GM23338 (cell line): ENCODE measurements at regions not wholly inside any gene's neighbourhood (a gene's known extent, or its start where the extent isn't known, plus 50 kb on each side); places are given as distances from the start of the nearest gene placed in this dataset.

Source experiments
- ATAC-seq: fragments of 200-7000 bp; cut with Tn5 transposase; 3 replicates; pipeline ENCODE4 v1.9.1; 2020
- DNase-seq: peaks from one replicate; pipeline ENCODE4 v3.0.0-alpha.2; 2015; ENCODE audit warnings: low spot score
- H2AFZ ChIP-seq: fragments of 200-600 bp; sonication (generic); 2 replicates; pipeline ENCODE4 v1.8.0; 2016; ENCODE audit warnings: antibody characterized with exemption, mild to moderate bottlenecking, moderate library complexity
- H3F3A ChIP-seq: fragments of 200-600 bp; sonication (generic); replicated peaks from 2 replicates; pipeline ENCODE4 v1.8.0; 2017; ENCODE audit warnings: antibody characterized with exemption, mixed run types, low read depth
- H3K27ac ChIP-seq: fragments of 200-600 bp; sonication (generic); 2 replicates; pipeline ENCODE4 v1.6.1; 2016; ENCODE audit warnings: low read depth
- H3K27me3 ChIP-seq: fragments of 200-600 bp; sonication (generic); 2 replicates; pipeline ENCODE4 v1.8.0; 2016; ENCODE audit warnings: mild to moderate bottlenecking, mixed run types, moderate library complexity; ENCODE audit not compliant: insufficient read depth
- H3K36me3 ChIP-seq: fragments of 200-600 bp; sonication (generic); 2 replicates; pipeline ENCODE4 v1.8.0; 2016; ENCODE audit warnings: mild to moderate bottlenecking; ENCODE audit not compliant: insufficient read depth
- H3K4me1 ChIP-seq: fragments of 200-600 bp; sonication (generic); 2 replicates; pipeline ENCODE4 v1.8.0; 2016; ENCODE audit warnings: mild to moderate bottlenecking, moderate library complexity; ENCODE audit not compliant: insufficient read depth
- H3K4me2 ChIP-seq: fragments of 200-600 bp; sonication (generic); 2 replicates; pipeline ENCODE4 v1.7.1; 2017; ENCODE audit warnings: mixed run types
- H3K4me3 ChIP-seq: fragments of 200-600 bp; sonication (generic); 2 replicates; pipeline ENCODE4 v1.6.1; 2016; ENCODE audit warnings: mixed run types
- H3K79me2 ChIP-seq: fragments of 200-600 bp; sonication (generic); replicated peaks from 2 replicates; pipeline ENCODE4 v1.8.0; 2017; ENCODE audit warnings: mild to moderate bottlenecking; ENCODE audit not compliant: insufficient read depth
- H3K9me2 ChIP-seq: fragments of 200-600 bp; sonication (generic); 2 replicates; pipeline ENCODE4 v1.8.0; 2017; ENCODE audit not compliant: insufficient read depth
- H4K20me1 ChIP-seq: fragments of 200-600 bp; sonication (generic); replicated peaks from 2 replicates; pipeline ENCODE4 v1.8.0; 2017; ENCODE audit warnings: mild to moderate bottlenecking; ENCODE audit not compliant: insufficient read depth
- H3K27ac Mint-ChIP-seq: 2 replicates; pipeline ENCODE4 v1.8.0; 2020; ENCODE audit warnings: inconsistent platforms, mild to moderate bottlenecking, moderate library complexity, mixed read lengths
- H3K27me3 Mint-ChIP-seq: 3 replicates; pipeline ENCODE4 v1.8.0; 2022; ENCODE audit warnings: low read depth, mild to moderate bottlenecking, moderate library complexity, mixed read lengths, inconsistent platforms; ENCODE audit not compliant: insufficient read depth, poor library complexity
- H3K36me3 Mint-ChIP-seq: 3 replicates; pipeline ENCODE4 v1.8.0; 2021; ENCODE audit warnings: low read depth, mild to moderate bottlenecking, inconsistent platforms, moderate library complexity, mixed read lengths
- H3K4me1 Mint-ChIP-seq: 3 replicates; pipeline ENCODE4 v1.8.0; 2020; ENCODE audit warnings: mild to moderate bottlenecking, inconsistent platforms, mixed read lengths
- H3K4me3 Mint-ChIP-seq: 3 replicates; pipeline ENCODE4 v1.8.0; 2021; ENCODE audit warnings: moderate library complexity, mild to moderate bottlenecking, inconsistent platforms, mixed read lengths
- H3K9me3 Mint-ChIP-seq: 3 replicates; pipeline ENCODE4 v1.8.0; 2020; ENCODE audit warnings: moderate library complexity, mild to moderate bottlenecking, inconsistent platforms, mixed read lengths
- EZH2phosphoT487 ChIP-seq: fragments of 200-600 bp; sonication (generic); IDR thresholded peaks from one replicate; pipeline ENCODE4 v1.8.1; 2018; ENCODE audit warnings: antibody characterized with exemption; ENCODE audit not compliant: unreplicated experiment
- STAT1 ChIP-seq: IDR thresholded peaks from one replicate; pipeline ENCODE4 v1.6.1; 2016; ENCODE audit warnings: antibody characterized with exemption; ENCODE audit not compliant: unreplicated experiment
- ZNF114 ChIP-seq: fragments of 250-450 bp; sonication (Bioruptor Pico); IDR thresholded peaks from 2 replicates; pipeline ENCODE4 v1.5.0; 2020; ENCODE audit warnings: mild to moderate bottlenecking, moderate library complexity
- TF ChIP-seq, protein P1 (sequence below): fragments of 250-450 bp; sonication (Bioruptor Pico); IDR thresholded peaks from 2 replicates; pipeline ENCODE4 v1.5.0; 2020; ENCODE audit warnings: mild to moderate bottlenecking, moderate library complexity

DNA sequence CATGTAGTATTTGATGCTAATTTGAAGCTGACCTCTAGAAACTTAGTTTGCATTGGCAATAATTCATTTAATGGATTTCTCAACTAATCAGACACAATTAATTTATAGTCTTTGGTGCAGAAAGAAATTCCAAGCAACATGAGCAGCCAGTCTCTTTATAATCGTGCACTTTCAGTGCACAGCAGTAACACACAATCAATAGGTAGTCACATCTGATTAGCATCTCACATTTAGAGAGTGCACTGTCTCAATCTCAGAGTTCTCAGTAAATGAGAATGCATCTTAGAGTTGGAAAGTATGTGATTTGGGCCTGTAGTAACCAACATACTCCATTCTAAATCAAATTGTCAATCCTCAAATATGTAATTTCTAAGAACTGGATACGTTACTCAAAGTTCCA, 377.6 kb downstream of the POM121L12 start (continued):
- TF ChIP-seq, protein P1, sequence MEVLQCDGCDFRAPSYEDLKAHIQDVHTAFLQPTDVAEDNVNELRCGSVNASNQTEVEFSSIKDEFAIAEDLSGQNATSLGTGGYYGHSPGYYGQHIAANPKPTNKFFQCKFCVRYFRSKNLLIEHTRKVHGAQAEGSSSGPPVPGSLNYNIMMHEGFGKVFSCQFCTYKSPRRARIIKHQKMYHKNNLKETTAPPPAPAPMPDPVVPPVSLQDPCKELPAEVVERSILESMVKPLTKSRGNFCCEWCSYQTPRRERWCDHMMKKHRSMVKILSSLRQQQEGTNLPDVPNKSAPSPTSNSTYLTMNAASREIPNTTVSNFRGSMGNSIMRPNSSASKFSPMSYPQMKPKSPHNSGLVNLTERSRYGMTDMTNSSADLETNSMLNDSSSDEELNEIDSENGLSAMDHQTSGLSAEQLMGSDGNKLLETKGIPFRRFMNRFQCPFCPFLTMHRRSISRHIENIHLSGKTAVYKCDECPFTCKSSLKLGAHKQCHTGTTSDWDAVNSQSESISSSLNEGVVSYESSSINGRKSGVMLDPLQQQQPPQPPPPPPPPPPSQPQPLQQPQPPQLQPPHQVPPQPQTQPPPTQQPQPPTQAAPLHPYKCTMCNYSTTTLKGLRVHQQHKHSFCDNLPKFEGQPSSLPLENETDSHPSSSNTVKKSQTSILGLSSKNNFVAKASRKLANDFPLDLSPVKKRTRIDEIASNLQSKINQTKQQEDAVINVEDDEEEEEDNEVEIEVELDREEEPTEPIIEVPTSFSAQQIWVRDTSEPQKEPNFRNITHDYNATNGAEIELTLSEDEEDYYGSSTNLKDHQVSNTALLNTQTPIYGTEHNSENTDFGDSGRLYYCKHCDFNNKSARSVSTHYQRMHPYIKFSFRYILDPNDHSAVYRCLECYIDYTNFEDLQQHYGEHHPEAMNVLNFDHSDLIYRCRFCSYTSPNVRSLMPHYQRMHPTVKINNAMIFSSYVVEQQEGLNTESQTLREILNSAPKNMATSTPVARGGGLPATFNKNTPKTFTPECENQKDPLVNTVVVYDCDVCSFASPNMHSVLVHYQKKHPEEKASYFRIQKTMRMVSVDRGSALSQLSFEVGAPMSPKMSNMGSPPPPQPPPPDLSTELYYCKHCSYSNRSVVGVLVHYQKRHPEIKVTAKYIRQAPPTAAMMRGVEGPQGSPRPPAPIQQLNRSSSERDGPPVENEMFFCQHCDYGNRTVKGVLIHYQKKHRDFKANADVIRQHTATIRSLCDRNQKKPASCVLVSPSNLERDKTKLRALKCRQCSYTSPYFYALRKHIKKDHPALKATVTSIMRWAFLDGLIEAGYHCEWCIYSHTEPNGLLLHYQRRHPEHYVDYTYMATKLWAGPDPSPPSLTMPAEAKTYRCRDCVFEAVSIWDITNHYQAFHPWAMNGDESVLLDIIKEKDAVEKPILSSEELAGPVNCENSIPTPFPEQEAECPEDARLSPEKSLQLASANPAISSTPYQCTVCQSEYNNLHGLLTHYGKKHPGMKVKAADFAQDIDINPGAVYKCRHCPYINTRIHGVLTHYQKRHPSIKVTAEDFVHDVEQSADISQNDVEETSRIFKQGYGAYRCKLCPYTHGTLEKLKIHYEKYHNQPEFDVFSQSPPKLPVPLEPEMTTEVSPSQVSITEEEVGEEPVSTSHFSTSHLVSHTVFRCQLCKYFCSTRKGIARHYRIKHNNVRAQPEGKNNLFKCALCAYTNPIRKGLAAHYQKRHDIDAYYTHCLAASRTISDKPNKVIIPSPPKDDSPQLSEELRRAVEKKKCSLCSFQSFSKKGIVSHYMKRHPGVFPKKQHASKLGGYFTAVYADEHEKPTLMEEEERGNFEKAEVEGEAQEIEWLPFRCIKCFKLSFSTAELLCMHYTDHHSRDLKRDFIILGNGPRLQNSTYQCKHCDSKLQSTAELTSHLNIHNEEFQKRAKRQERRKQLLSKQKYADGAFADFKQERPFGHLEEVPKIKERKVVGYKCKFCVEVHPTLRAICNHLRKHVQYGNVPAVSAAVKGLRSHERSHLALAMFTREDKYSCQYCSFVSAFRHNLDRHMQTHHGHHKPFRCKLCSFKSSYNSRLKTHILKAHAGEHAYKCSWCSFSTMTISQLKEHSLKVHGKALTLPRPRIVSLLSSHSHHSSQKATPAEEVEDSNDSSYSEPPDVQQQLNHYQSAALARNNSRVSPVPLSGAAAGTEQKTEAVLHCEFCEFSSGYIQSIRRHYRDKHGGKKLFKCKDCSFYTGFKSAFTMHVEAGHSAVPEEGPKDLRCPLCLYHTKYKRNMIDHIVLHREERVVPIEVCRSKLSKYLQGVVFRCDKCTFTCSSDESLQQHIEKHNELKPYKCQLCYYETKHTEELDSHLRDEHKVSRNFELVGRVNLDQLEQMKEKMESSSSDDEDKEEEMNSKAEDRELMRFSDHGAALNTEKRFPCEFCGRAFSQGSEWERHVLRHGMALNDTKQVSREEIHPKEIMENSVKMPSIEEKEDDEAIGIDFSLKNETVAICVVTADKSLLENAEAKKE (CRISPR knock-in tag), result no peak
- TF ChIP-seq STAT1, result no peak
- no peak for TF ChIP-seq EZH2phosphoT487

- no peak overlapping the region for H3K27ac Mint-ChIP-seq
- no peaks in the 10 kb centered on the region for H3K79me2 ChIP-seq
- ATAC-seq (no peak), DNase-seq (no peak)
- no peak overlapping the region for H3K4me3 ChIP-seq
- peaks cover 37% of the 10 kb centered on the region for H3K9me2 ChIP-seq
- no peak overlapping the region for H3K4me3 Mint-ChIP-seq
- no peak for TF ChIP-seq ZNF114
- no peaks in the 10 kb centered on the region for H3K4me1 Mint-ChIP-seq
- no peaks in the 10 kb centered on the region for H3K27me3 Mint-ChIP-seq
- H3K36me3 Mint-ChIP-seq, result no peaks in the 10 kb centered on the region; the same call in 1 of the 3 replicates
- H3K9me3 Mint-ChIP-seq, result peaks cover 7% of the 10 kb centered on the region; the same call in 1 of the 3 replicates
- H3K27ac ChIP-seq, result no peak overlapping the region
- no peaks in the 10 kb centered on the region for H3F3A ChIP-seq
- H4K20me1 ChIP-seq, result no peaks in the 10 kb centered on the region
- no peak overlapping the region for H3K4me2 ChIP-seq
- H3K4me1 ChIP-seq, result no peaks in the 10 kb centered on the region
- no peaks in the 10 kb centered on the region; the same call in 1 of the 2 replicates for H3K36me3 ChIP-seq
- H3K27me3 ChIP-seq, result no peaks in the 10 kb centered on the region
- peak overlapping the region; percentile 52; the same call in 1 of the 2 replicates for H2AFZ ChIP-seq
These were observed 380.4 kb downstream of the POM121L12 start for GRCh38 chr7:53415816-53416215.
